ENCODE measurements at regions not wholly inside any gene's neighbourhood (a gene's known extent, or its start where the extent isn't known, plus 50 kb on each side); places are given as distances from the start of the nearest gene placed in this dataset.

GRCh38 chr16:13718748-13719147, 201.2 kb upstream of the ERCC4 start:
- H3K4me1 ChIP-seq (ENCODE audit: control insufficient read depth, extremely low read depth, insufficient read depth, low read length) = no peaks in the 10 kb centered on the region
- FAIRE-seq (no peak), DNase-seq (ENCODE audit: low read depth, low spot score) (no peak)
- no peaks in the 10 kb centered on the region for H4K20me1 ChIP-seq (replicated peaks; ENCODE audit: control insufficient read depth, extremely low read depth, insufficient read depth, low read length)
- intact Hi-C loops (cut with micrococcal nuclease) (no loop called here), dilution Hi-C loops (cut with MboI; ENCODE audit: extremely low pct_ligation_motif_present, low sequenced_read_pairs) (no loop called here)
- no peaks in the 10 kb centered on the region for H3K27me3 ChIP-seq (ENCODE audit: control insufficient read depth in 2 of 2, insufficient read depth in 2 of 2, low read length in 2 of 2)
- no peak overlapping the region for H3K27ac ChIP-seq (ENCODE audit: insufficient read depth, low read depth, low read length)
- ChIA-PET CTCF (no interaction called here), POLR2A (no interaction called here)
- H3K9me3 ChIP-seq (replicated peaks; ENCODE audit: control insufficient read depth, insufficient read depth, low read length) = peaks cover 5% of the 10 kb centered on the region
- TF ChIP-seq MAX (IDR thresholded peaks at IDR 0.05; ENCODE audit: insufficient read depth, insufficient read length) (no peak), EZH2 (IDR thresholded peaks at IDR 0.05; ENCODE audit: borderline replicate concordance, low read depth, low read length, severe bottlenecking) (no peak), JUN (IDR thresholded peaks at IDR 0.05; ENCODE audit: borderline replicate concordance, insufficient read depth, insufficient read length, low read depth) (no peak), POLR2AphosphoS5 (IDR thresholded peaks at IDR 0.05; ENCODE audit: insufficient read depth, low read depth, low read length) (no peak), POLR2A (IDR thresholded peaks at IDR 0.05; ENCODE audit: low read depth, low read length) (no peak), MYC (IDR thresholded peaks at IDR 0.05; ENCODE audit: low read depth, low read length) (no peak), FOS (IDR thresholded peaks at IDR 0.05; ENCODE audit: borderline replicate concordance, insufficient read depth, low read length) (no peak)
- no peak overlapping the region for H2AFZ ChIP-seq (ENCODE audit: low read depth, low read length)
- no peak overlapping the region for H3K4me2 ChIP-seq (ENCODE audit: insufficient read depth, low read length)
- no peaks in the 10 kb centered on the region for H3K9me1 ChIP-seq (replicated peaks; ENCODE audit: control insufficient read depth, extremely low read depth, insufficient read depth, low read length)
- no peak overlapping the region for H3K9ac ChIP-seq (replicated peaks; ENCODE audit: extremely low read depth, insufficient read depth, low read length)
- no peak overlapping the region for H3K4me3 ChIP-seq (replicated peaks in 1 of 3; ENCODE audit: insufficient read depth in 1 of 3, low read depth in 1 of 3, low read length in 3 of 3)
- no peaks in the 10 kb centered on the region for H3K79me2 ChIP-seq (ENCODE audit: control insufficient read depth, insufficient read depth, low read length)
- BruUV-seq (replicated peaks) = no TSS peak
- no peaks in the 10 kb centered on the region for H3K36me3 ChIP-seq (ENCODE audit: control insufficient read depth in 2 of 2, extremely low read depth in 1 of 2, insufficient read depth in 2 of 2, low read length in 2 of 2)

GRCh38 chr16:13727943-13728342, 192.0 kb upstream of the ERCC4 start:
- ChIA-PET POLR2A (no interaction called here), CTCF (no interaction called here)
- DNase-seq (ENCODE audit: low read depth, low spot score) = no peak
- no peak overlapping the region for H2AFZ ChIP-seq (ENCODE audit: low read depth, low read length)
- H3K4me3 ChIP-seq (replicated peaks in 1 of 3; ENCODE audit: insufficient read depth in 1 of 3, low read depth in 1 of 3, low read length in 3 of 3) = no peak overlapping the region
- H3K79me2 ChIP-seq (ENCODE audit: control insufficient read depth, insufficient read depth, low read length) = no peaks in the 10 kb centered on the region
- H3K4me2 ChIP-seq (ENCODE audit: insufficient read depth, low read length) = no peak overlapping the region
- no peaks in the 10 kb centered on the region for H3K27me3 ChIP-seq (ENCODE audit: control insufficient read depth in 2 of 2, insufficient read depth in 2 of 2, low read length in 2 of 2)
- no TSS peak for BruUV-seq (replicated peaks)
- no peaks in the 10 kb centered on the region for H3K36me3 ChIP-seq (ENCODE audit: control insufficient read depth in 2 of 2, extremely low read depth in 1 of 2, insufficient read depth in 2 of 2, low read length in 2 of 2)
- no peaks in the 10 kb centered on the region for H4K20me1 ChIP-seq (replicated peaks; ENCODE audit: control insufficient read depth, extremely low read depth, insufficient read depth, low read length)
- H3K9ac ChIP-seq (replicated peaks; ENCODE audit: extremely low read depth, insufficient read depth, low read length) = no peak overlapping the region
- TF ChIP-seq FOS (IDR thresholded peaks at IDR 0.05; ENCODE audit: borderline replicate concordance, insufficient read depth, low read length) = no peak
- TF ChIP-seq POLR2AphosphoS5 (IDR thresholded peaks at IDR 0.05; ENCODE audit: insufficient read depth, low read depth, low read length) = no peak
- TF ChIP-seq GATA2 (IDR thresholded peaks at IDR 0.05; ENCODE audit: insufficient read depth, insufficient read length, low read depth, low read length) = no peak
- TF ChIP-seq POLR2A (IDR thresholded peaks at IDR 0.05; ENCODE audit: low read depth, low read length) = no peak
- no peak for TF ChIP-seq CTCF (IDR thresholded peaks at IDR 0.05; ENCODE audit: extremely low read depth in 1 of 2, insufficient read depth in 1 of 2, low read depth in 1 of 2, low read length in 2 of 2)
- no peak for TF ChIP-seq EZH2 (IDR thresholded peaks at IDR 0.05; ENCODE audit: borderline replicate concordance, low read depth, low read length, severe bottlenecking)
- no peak for TF ChIP-seq JUN (IDR thresholded peaks at IDR 0.05; ENCODE audit: borderline replicate concordance, insufficient read depth, insufficient read length, low read depth)
- no peak for TF ChIP-seq MYC (IDR thresholded peaks at IDR 0.05; ENCODE audit: low read depth, low read length)
- TF ChIP-seq MAX (IDR thresholded peaks at IDR 0.05; ENCODE audit: insufficient read depth, insufficient read length) = no peak
- no peaks in the 10 kb centered on the region for H3K9me1 ChIP-seq (replicated peaks; ENCODE audit: control insufficient read depth, extremely low read depth, insufficient read depth, low read length)
- FAIRE-seq = no peak
- no peaks in the 10 kb centered on the region for H3K4me1 ChIP-seq (ENCODE audit: control insufficient read depth, extremely low read depth, insufficient read depth, low read length)
- intact Hi-C loops (cut with micrococcal nuclease) = no loop called here
- peaks cover 3% of the 10 kb centered on the region for H3K9me3 ChIP-seq (replicated peaks; ENCODE audit: control insufficient read depth, insufficient read depth, low read length)
- no peak overlapping the region for H3K27ac ChIP-seq (ENCODE audit: insufficient read depth, low read depth, low read length)
- dilution Hi-C loops (cut with MboI; ENCODE audit: extremely low pct_ligation_motif_present, low sequenced_read_pairs) = no loop called here

Data from endothelial cell of umbilical vein (primary cell).